ENCODE measurements at regions not wholly inside any gene's neighbourhood (a gene's known extent, or its start where the extent isn't known, plus 50 kb on each side); places are given as distances from the start of the nearest gene placed in this dataset.

DNA sequence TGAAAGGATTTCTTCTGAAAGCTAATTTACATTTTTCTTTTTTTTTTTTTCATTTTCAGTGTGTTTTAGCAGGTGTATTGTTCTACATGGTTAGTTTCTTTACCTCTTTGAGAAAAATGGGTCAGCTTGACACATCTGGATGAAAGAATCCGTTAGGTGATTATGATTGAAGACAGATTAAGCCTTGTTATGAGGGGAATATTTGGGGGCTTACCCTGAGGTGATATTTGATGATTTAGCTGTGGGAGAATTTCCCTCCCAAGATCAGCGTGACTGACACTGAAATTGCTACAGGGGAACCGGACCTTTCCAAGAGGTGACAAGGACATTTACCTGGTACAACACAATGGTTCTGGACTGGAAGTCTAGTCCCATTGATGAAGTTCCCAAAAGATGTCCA is 147.5 kb downstream of the NFKBIZ start (continued):
- TF ChIP-seq, protein P1, sequence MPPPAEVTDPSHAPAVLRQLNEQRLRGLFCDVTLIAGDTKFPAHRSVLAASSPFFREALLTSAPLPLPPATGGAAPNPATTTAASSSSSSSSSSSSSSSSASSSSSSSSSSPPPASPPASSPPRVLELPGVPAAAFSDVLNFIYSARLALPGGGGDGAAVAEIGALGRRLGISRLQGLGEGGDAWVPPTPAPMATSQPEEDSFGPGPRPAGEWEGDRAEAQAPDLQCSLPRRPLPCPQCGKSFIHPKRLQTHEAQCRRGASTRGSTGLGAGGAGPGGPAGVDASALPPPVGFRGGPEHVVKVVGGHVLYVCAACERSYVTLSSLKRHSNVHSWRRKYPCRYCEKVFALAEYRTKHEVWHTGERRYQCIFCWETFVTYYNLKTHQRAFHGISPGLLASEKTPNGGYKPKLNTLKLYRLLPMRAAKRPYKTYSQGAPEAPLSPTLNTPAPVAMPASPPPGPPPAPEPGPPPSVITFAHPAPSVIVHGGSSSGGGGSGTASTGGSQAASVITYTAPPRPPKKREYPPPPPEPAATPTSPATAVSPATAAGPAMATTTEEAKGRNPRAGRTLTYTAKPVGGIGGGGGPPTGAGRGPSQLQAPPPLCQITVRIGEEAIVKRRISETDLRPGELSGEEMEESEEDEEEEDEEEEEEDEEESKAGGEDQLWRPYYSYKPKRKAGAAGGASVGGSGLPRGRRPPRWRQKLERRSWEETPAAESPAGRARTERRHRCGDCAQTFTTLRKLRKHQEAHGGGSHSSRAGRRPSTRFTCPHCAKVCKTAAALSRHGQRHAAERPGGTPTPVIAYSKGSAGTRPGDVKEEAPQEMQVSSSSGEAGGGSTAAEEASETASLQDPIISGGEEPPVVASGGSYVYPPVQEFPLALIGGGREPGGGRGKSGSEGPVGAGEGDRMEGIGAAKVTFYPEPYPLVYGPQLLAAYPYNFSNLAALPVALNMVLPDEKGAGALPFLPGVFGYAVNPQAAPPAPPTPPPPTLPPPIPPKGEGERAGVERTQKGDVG (CRISPR knock-in tag; IDR thresholded peaks at IDR 0.05): no peak
- TF ChIP-seq, protein P2, sequence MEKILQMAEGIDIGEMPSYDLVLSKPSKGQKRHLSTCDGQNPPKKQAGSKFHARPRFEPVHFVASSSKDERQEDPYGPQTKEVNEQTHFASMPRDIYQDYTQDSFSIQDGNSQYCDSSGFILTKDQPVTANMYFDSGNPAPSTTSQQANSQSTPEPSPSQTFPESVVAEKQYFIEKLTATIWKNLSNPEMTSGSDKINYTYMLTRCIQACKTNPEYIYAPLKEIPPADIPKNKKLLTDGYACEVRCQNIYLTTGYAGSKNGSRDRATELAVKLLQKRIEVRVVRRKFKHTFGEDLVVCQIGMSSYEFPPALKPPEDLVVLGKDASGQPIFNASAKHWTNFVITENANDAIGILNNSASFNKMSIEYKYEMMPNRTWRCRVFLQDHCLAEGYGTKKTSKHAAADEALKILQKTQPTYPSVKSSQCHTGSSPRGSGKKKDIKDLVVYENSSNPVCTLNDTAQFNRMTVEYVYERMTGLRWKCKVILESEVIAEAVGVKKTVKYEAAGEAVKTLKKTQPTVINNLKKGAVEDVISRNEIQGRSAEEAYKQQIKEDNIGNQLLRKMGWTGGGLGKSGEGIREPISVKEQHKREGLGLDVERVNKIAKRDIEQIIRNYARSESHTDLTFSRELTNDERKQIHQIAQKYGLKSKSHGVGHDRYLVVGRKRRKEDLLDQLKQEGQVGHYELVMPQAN (conservative IDR thresholded peaks at IDR 0.05): no peak
- TF ChIP-seq, protein P3, sequence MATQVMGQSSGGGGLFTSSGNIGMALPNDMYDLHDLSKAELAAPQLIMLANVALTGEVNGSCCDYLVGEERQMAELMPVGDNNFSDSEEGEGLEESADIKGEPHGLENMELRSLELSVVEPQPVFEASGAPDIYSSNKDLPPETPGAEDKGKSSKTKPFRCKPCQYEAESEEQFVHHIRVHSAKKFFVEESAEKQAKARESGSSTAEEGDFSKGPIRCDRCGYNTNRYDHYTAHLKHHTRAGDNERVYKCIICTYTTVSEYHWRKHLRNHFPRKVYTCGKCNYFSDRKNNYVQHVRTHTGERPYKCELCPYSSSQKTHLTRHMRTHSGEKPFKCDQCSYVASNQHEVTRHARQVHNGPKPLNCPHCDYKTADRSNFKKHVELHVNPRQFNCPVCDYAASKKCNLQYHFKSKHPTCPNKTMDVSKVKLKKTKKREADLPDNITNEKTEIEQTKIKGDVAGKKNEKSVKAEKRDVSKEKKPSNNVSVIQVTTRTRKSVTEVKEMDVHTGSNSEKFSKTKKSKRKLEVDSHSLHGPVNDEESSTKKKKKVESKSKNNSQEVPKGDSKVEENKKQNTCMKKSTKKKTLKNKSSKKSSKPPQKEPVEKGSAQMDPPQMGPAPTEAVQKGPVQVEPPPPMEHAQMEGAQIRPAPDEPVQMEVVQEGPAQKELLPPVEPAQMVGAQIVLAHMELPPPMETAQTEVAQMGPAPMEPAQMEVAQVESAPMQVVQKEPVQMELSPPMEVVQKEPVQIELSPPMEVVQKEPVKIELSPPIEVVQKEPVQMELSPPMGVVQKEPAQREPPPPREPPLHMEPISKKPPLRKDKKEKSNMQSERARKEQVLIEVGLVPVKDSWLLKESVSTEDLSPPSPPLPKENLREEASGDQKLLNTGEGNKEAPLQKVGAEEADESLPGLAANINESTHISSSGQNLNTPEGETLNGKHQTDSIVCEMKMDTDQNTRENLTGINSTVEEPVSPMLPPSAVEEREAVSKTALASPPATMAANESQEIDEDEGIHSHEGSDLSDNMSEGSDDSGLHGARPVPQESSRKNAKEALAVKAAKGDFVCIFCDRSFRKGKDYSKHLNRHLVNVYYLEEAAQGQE (IDR thresholded peaks at IDR 0.05; ENCODE audit: low read depth, low read length): no peak
- TF ChIP-seq EP300 (IDR thresholded peaks at IDR 0.05; ENCODE audit: borderline replicate concordance in 1 of 2, control insufficient read depth in 1 of 2, low read depth in 2 of 2, low read length in 2 of 2): peak; percentile 32 to 81; a peak in 2 of 4 replicates
- peak in 1 of 2 experiments; percentile 12; a peak in 1 of 4 replicates for TF ChIP-seq IKZF2 (IDR thresholded peaks at IDR 0.05)
- no peak for TF ChIP-seq CBFB (IDR thresholded peaks at IDR 0.05; ENCODE audit: low read depth)
- no peak for TF ChIP-seq SMARCA5 (IDR thresholded peaks at IDR 0.05)
- no peak for TF ChIP-seq CHD1 (IDR thresholded peaks at IDR 0.05; ENCODE audit: low read depth, low read length)
- no peak for TF ChIP-seq HDAC2 (IDR thresholded peaks at IDR 0.05)
- TF ChIP-seq SMC3 (IDR thresholded peaks at IDR 0.05; ENCODE audit: borderline replicate concordance, low read length): no peak
- TF ChIP-seq, protein P4, sequence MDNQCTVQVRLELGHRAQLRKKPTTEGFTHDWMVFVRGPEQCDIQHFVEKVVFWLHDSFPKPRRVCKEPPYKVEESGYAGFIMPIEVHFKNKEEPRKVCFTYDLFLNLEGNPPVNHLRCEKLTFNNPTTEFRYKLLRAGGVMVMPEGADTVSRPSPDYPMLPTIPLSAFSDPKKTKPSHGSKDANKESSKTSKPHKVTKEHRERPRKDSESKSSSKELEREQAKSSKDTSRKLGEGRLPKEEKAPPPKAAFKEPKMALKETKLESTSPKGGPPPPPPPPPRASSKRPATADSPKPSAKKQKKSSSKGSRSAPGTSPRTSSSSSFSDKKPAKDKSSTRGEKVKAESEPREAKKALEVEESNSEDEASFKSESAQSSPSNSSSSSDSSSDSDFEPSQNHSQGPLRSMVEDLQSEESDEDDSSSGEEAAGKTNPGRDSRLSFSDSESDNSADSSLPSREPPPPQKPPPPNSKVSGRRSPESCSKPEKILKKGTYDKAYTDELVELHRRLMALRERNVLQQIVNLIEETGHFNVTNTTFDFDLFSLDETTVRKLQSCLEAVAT (IDR thresholded peaks at IDR 0.05): no peak
- no peak for TF ChIP-seq CHD2 (IDR thresholded peaks at IDR 0.05; ENCODE audit: borderline replicate concordance, low read depth, low read length)
- TF ChIP-seq CBX3 (IDR thresholded peaks at IDR 0.05; ENCODE audit: borderline replicate concordance, low read depth): no peak
- TF ChIP-seq, protein P5, sequence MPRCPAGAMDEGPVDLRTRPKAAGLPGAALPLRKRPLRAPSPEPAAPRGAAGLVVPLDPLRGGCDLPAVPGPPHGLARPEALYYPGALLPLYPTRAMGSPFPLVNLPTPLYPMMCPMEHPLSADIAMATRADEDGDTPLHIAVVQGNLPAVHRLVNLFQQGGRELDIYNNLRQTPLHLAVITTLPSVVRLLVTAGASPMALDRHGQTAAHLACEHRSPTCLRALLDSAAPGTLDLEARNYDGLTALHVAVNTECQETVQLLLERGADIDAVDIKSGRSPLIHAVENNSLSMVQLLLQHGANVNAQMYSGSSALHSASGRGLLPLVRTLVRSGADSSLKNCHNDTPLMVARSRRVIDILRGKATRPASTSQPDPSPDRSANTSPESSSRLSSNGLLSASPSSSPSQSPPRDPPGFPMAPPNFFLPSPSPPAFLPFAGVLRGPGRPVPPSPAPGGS (IDR thresholded peaks at IDR 0.05; ENCODE audit: borderline replicate concordance, insufficient read depth, low read depth, low read length, poor library complexity, severe bottlenecking): peak; percentile 76
- peak; percentile 37; the same call in 1 of the 2 replicates for TF ChIP-seq JUNB (IDR thresholded peaks at IDR 0.05)
- peak; percentile 14 for TF ChIP-seq MEF2B (IDR thresholded peaks at IDR 0.05; ENCODE audit: partially characterized antibody, poor library complexity, severe bottlenecking)
- no peak for TF ChIP-seq POLR2AphosphoS2 (IDR thresholded peaks at IDR 0.05; ENCODE audit: low read depth, low read length)
- no peak for TF ChIP-seq NR2F1 (conservative IDR thresholded peaks at IDR 0.05)
